GM21447 (cell line): ENCODE measurements at regions not wholly inside any gene's neighbourhood (a gene's known extent, or its start where the extent isn't known, plus 50 kb on each side); places are given as distances from the start of the nearest gene placed in this dataset.
"Not testable (repeated sequence)": the region's sequence is repeated elsewhere in the genome, so short reads cannot be mapped to it uniquely, and the experiment has no call there.

Source experiments
- ATAC-seq: cut with Tn5 transposase; IDR thresholded peaks from one replicate; pipeline ENCODE4 v1.9.1; 2021; ENCODE audit not compliant: unreplicated experiment

DNA sequence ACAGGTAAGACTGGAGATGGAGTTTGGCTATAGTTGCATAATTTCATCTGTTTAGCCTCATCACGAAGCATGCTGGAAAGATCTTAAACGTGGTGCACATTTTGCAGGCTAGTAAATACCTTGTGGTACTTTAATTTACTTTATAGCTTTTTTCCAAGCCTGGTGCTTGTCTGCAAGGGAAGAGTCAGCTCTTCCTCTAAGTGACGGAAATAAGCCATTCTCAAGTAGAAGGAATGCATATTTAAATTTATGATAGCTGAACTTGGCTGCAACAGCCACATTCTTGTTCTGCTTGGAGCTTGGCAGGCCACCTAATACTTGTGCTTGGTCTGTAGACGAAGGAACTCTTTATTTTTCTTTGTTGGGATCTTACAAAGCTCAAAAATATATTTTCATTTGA lies 188.0 kb upstream of the PIK3R1 start:
- ATAC-seq = no peak

DNA sequence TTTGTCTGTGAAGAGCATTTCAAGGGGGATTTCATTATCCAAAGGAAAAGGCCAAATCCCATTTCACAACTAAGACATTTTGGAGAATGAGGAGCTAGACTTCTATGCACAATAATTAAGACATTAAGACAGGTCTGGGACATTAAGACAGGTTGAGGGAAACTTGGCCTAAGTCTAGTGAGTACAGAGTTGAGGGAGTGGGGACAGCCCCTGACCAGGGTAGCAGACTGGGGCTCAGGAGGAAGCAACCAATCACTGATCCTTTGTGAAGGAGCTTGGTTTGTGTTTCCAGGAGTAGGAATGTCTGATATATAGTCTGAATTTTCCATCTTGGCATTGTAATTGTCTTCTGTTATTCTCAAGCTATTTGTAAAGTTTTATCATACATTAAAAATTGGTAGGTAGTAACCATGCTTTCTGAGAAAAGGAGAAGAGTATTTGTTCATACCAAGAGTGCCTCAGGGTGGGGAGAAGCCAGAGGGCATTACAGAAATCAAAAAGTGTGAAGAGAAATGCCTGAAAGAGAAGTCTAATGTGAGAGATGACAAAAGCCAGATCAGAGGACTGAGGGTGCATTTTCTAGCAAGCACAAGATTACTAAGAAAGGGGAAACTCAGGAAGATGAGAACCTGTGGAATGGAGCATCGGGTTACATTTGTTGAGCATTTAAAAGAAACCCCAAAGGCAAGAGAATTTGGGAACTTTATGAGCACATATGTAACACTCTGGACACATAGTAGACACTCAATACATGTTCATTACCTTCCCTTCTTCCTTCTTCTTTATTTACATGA lies 189.3 kb upstream of the PIK3R1 start:
- ATAC-seq = no peak

- no peak for ATAC-seq
Observed at GRCh38 chr5:68024426-68024825, 191.1 kb upstream of the PIK3R1 start.

GRCh38 chr5:68021916-68022315 lies 193.6 kb upstream of the PIK3R1 start:
- no peak for ATAC-seq

GRCh38 chr5:68021227-68021626 lies 194.3 kb upstream of the PIK3R1 start:
- ATAC-seq = no peak

DNA sequence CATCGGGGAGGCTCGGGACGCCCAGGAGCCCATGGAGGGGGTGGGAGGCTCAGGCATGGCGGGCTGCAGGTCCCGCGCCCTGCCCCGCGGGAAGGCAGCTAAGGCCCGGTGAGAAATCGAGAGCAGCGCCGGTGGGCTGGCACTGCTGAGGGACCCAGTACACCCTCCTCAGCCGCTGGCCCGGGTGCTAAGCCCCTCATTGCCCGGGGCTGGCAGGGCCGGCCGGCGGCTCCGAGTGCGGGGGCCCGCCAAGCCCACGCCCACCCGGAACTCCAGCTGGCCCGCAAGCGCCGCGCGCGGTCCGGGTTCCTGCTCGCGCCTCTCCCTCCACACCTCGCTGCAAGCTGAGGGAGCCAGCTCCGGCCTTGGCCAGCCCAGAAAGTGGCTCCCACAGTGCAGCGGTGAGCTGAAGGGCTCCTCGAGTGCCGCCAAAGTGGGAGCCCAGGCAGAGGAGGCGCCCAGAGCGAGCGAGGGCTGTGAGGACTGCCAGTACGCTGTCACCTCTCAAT lies 195.0 kb upstream of the PIK3R1 start:
- not testable (repeated sequence) for ATAC-seq

- no peak for ATAC-seq
Observed at GRCh38 chr5:68015381-68016302, 199.9 kb upstream of the PIK3R1 start.

GRCh38 chr5:68012831-68013230 lies 202.7 kb upstream of the PIK3R1 start:
- ATAC-seq = no peak

DNA sequence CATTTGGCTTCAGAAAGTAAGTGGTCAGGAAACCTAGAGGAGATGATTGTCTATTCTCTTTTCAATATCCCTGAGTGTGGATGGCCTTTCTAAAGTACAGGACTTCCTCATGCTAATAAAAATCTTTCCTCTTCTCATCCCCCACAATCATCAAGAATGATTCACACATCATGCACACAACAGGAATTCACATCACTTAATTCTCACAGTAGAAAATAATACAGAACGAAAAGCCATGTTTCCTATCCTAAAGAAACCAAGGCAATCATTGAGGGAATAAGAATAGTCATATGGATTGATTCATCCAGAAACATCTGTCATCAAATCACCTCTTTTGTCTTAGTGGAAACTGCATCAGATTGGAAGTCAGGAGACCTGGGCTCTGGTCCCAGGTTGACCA lies 203.1 kb upstream of the PIK3R1 start:
- no peak for ATAC-seq

DNA sequence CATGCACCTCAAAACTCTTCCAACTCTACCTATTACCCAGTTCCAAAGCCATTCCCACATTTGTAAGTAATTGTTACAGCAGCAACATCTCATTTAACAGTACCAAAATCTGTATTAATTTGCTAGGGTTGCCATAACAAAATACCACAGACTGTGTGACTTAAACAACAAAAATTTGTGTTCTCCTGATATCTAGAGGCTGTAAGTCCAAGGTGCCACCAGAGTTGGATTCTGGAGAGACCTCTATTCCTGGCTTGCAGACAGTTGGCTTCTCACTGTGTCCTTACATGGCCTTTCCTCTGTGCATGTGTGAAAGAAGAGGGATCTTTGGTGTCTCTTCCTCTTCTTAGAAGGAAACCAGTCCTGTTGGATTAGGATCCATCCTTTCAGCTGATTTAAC lies 203.8 kb upstream of the PIK3R1 start:
- no peak for ATAC-seq

- no peak for ATAC-seq
Observed at GRCh38 chr5:68011259-68011760, 204.2 kb upstream of the PIK3R1 start.

GRCh38 chr5:68010740-68011139 lies 204.8 kb upstream of the PIK3R1 start:
- ATAC-seq = no peak

DNA sequence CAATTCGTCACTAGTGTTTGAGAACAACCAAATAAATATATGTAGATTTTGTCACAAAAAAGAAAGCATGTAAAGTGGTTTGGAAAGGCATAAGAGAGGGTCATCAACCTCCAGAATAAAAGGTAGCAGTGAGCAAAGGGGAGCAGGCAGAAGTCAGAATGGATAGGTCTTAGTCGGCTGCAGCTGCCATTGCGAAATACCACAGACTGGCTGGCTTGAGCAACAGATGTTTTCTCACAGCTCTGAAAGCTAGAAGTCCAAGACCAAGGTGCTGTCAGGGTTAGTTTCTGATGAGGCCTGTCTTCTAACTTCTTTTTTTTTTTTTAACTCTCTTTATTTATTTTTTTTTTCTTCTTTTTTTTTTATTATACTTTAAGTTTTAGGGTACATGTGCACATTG lies 208.1 kb upstream of the PIK3R1 start:
- no peak for ATAC-seq

- no peak for ATAC-seq
Observed at GRCh38 chr5:68002836-68003235, 212.7 kb upstream of the PIK3R1 start.

GRCh38 chr5:68000805-68001204 lies 214.8 kb upstream of the PIK3R1 start:
- no peak for ATAC-seq

DNA sequence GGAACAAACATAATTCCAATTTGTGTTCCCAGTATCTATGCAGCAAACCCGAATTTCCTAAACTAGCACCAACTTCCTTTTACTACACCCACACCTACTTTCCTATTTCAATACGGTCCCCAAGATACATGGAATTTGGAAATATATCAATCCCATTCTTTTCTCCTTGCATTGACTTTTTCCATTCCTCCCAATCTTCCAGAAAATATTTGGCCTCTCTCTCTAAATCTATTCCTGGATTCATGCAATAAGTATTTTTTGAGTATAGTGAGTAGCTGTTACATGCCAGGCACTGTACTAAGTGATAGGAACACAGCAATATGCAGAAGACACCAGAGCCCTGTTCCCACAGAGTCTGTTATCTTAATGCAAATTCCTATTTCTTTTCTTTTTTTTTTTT lies 216.2 kb upstream of the PIK3R1 start:
- no peak for ATAC-seq

- no peak for ATAC-seq
Observed at GRCh38 chr5:67998709-67999261, 216.8 kb upstream of the PIK3R1 start.

DNA sequence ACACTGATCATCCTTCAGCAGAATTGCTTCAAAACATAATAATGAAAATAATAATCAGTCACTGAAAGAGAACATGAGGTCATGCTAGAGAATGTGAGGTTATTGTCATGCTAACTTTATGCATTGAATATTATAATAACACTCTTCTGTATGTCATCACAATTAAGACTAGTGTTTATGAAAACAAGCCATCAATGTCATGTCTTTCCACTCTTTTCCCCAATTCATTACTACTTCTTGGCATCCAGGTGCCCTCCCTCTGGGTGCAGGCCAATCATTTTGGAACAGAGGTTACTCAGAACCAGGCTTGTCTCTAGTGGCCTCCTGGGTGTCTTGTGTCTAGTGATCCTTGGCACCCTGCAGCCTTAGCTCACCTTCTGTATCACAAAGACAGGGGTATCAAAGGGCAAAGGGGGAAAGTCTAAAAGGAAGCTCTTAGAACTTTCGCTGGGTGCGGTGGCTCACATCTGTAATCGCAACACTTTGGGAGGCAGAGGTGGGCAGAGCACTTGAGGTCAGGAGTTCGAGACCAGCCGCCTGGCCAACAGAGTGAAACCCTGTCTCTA lies 217.6 kb upstream of the PIK3R1 start:
- ATAC-seq = no peak

- ATAC-seq = no peak
Observed at GRCh38 chr5:67997148-67997547, 218.4 kb upstream of the PIK3R1 start.

GRCh38 chr5:67996596-67996995 lies 219.0 kb upstream of the PIK3R1 start:
- no peak for ATAC-seq

DNA sequence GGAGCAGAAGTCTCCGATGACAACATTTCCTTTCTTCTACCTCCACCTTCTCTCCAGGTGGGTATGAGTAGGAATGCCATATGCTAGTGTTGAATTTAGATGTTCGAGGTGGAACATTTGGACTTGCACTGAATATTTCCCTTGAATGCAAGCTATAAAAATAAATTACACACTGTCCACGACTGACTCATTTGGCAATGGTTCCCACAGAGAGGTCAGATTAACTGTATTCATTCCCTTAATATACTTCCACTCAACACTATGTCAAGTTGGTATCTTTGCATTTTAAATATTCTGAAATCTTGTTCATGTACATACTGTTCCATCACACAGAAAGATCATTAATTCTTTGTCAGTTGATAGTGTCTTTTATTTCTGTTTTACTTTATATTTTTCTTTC lies 222.6 kb upstream of the PIK3R1 start:
- ATAC-seq = no peak
